ENCODE measurements at regions not wholly inside any gene's neighbourhood (a gene's known extent, or its start where the extent isn't known, plus 50 kb on each side); places are given as distances from the start of the nearest gene placed in this dataset.

DNA sequence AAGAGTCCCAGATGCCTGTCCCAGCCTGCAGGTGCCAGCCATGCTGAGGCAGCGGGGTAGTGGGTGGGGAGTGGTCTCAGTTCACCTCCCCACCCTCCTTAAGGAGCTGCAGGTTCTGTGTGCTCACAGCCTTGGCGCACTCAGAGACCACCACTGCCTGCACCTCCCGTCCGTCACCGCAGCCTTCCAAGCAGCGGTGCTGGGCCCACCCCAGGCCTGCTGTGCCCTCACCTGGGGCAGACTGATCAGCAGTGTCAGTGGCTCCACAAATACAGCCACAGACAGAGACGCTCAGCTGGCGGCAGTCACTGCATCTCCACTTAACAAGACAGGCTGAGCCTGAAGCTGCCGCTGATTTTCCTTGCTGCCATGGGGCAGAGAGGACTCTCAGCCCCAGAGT is 120.2 kb downstream of the RFLNA start:
- no peak for FAIRE-seq

DNA sequence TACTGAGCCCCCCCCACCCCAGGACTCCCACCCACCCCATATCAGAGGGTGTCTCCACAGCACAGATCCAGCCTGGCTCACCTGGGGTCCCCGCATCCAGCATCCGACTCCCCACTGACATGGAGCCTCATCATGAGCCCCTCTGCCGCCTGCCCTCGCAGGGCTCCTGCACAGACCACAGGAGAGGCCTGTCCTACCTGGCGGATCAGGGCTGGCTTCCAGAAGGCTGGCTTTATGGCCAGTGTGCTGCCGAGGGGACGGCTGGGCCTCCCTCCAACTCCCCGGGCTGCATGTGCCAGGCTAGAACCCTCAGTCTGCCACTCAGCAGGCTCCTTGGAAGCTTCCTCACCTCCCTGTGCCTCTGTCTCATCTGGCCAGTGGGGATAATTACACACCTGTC is 119.0 kb downstream of the RFLNA start:
- no peak for FAIRE-seq

More for the DNA sequence above, 120.2 kb downstream of the RFLNA start:
- no peak for DNase-seq (ENCODE audit: low spot score)

DNA sequence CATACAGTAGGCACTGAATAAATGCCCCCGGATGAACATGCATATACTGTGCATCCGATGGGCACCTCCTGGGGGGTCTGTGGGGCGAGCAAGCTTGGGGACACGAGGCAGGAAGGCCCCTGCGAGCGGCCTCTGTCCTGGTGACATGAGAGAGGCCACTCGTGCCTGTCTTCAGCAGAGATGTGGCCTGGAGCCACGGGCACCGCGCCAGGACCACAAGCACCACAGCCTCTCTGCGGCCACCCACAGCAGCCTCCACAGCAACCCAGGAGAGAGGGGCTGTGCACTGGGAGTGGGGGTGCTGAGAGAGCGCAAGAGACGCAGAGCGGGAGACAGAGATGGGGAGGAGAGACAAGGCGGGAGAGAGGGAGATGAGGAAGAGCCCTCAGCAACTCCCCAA is 118.5 kb downstream of the RFLNA start:
- FAIRE-seq: no peak
- no peak for DNase-seq (ENCODE audit: low spot score)

More for the DNA sequence above, 119.0 kb downstream of the RFLNA start:
- no peak for DNase-seq (ENCODE audit: low spot score)

DNA sequence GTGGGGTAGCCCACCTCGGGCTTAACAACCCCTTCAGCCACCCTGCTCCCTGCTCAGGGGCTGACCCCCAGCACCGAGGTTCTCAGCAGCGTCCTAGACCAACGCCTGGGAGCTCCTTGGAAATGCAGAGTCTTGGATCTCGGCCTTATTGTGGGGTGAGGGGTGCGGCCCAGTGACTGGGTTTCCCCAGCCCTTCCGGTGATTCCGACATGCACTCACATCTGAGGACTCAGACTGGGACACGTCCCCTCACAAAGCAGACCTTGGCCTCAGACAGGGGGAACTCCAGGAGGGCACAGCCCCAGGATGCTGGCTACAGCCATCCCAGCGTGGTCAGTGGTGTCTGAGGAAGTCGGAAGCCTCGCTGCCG is 117.7 kb downstream of the RFLNA start:
- FAIRE-seq (no peak), DNase-seq (ENCODE audit: low spot score) (peak; percentile 54)

DNA sequence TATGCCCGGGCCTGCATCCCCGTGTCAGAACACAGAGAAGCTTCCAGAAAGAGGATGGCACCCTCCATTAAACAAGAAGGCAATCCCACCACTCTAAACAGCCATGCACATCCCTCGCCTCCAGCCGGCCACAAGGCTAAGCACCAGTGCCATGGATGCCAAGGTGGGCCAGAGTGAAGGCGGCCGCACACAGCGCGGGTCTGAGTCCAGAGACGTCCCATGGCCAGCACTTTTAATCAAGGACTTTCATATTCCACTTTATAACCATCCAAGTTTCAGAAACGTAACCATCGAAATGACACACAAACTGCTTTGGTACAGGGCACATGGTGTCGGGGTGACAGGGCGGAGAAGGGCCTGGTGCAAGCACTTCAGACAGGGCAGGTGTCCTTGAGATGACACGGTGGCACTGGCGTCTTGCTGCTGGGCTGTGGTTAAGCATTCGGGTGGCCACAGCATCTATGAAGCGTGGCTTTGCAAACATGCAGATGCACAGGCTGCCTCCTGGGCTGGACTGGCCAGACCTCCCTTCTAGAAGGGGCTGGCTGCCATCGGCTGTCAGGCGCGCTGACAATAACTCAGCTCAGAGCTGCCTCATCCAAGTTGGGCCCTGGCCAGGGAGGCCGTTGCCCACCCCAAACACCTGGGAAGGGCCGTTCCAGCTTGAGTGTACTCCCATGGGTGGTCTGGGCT is 117.2 kb downstream of the RFLNA start:
- DNase-seq (ENCODE audit: low spot score) (peak; percentile 61), FAIRE-seq (no peak)

DNA sequence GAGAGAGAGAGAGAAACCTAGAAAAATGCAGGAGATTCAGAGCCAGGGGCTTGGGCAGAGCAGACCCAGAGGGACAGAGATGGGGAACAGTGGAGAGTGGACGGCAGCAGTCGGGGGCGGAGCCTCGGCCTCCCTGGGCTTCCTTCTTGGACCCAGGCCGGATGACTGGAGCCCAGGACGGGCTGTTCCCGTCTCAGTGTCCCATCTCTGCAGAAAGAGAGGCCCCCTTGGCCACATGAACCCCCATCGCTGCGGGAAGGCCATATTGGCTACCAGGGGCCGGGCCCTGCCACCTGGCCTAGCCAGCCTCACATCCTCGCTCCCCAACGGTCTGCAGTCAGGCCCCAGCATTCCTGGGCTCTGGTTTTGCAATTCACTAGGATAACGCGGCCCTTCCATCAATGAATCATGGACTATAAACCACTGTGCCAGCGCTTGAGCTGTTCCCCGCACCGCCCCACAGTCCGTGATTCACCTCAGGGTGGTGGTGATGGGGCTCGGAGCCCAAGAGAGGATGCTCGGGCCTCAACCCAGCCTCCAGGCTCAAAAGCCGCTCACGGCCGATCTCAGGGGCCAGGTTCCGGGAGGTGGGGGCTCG is 116.5 kb downstream of the RFLNA start:
- DNase-seq (ENCODE audit: low spot score): peak; percentile 90
- FAIRE-seq: peak; percentile 88

DNA sequence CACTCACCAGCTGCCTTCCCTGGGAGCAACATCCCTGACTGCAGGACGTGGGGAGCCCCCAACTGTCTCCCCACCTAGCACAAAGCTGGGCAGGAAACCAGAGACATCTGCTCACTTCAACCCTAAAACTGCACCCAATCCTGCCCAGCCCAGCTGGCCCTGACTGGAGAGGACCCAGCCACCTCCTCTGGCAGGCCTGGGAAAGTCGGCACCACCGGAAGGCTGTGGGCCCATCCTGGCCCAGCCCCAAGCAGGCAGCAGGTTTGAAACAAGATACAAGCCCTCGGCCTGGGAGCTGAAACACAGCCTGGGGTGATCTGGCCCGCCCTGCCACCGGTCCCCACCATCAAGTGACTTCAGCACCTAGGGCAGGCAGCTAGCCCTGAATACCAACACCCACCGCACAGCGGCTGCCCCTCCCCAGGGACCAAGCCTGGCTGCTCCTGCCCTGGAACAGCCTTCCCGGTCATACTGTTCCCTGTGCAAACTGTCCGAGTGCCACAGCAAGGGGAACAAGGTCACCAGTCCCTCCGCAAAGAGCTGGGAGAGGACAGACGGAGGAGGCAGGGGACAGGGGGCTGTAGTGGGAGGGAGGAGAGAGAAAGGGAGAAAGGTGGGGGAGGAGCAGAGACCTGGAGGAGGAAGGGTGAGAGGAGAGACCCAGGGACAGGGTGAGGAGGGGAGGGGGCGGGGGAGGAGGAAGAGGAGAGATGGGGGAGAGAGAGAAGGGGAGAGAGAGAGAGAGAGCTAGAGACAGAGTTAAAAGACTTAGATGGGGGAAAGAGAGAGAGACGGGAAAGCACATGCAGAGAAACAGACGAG is 115.7 kb downstream of the RFLNA start:
- DNase-seq (ENCODE audit: low spot score) (no peak), FAIRE-seq (no peak)

DNA sequence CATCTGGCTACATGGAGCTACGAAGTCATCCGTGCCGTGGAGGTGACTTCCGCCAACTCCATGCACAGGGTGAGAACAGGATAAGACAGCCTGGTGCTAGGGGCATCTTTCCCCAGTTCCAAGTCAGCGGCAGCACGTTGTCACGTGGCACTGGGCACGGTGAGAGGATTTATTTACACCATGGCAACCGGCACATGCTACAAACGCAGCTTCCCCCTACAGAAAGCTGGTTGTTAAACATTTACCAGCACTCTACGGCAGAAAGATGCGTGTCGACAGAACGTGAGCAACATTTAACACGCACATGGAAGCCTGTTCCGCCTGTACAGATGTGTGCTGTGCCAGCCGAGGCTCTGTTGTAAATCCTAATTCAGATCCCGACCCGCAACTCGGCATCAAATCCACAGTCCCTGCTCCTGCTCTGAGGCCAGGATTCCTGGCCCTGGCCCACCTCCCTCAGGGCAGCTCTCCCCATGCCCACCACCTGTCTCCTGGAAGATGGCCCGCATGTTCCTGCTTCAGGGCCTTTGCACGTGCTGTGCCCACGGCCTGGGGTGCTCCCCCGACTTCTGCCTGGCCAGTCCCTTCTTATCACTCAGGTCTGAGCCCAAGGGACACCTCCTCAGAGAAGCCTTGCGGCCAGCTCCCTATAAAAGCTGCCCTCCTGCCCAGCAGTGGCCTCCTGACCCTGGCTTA is 114.1 kb downstream of the RFLNA start:
- FAIRE-seq (no peak), DNase-seq (ENCODE audit: low spot score) (no peak)

DNA sequence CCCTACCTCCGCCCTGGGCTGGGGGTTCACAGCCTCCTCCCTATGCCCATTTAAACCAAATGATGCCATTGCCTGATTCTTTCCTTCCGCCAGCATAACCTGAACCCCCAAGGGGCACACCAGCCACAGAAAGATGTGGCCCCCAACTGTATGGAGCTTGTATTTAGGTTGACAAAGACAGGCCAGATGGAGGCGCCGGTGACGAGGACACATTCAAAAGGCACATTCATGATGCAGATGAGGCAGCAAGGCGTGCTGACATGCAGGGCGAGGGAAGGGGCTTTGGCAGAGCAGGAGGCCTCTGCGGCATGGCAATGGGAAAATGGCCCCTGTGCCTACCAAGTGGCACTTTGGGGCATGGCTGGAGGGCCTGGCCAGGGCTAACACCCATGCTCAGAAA is 112.2 kb downstream of the RFLNA start:
- no peak for FAIRE-seq
- DNase-seq (ENCODE audit: low spot score): no peak

DNA sequence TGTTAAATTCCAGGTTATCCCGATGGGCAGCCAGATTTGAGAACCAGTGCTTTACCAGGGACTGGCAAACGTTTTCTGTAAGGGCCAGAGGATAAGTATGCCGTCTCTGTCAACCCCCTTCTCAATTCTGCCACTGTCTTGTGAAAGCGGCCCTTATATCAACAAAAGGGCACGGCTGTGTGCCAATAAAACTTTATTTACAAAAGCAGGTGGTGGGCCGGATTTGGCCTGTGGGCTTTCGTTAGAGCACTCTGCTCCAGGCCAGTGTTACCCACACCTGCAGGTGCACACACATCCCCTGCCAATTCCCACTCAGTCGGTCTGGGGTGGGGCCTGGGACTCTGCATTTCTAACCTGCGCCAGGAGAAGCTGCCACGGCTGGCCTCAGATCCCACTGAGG is 111.2 kb downstream of the RFLNA start:
- no peak for DNase-seq (ENCODE audit: low spot score)

DNA sequence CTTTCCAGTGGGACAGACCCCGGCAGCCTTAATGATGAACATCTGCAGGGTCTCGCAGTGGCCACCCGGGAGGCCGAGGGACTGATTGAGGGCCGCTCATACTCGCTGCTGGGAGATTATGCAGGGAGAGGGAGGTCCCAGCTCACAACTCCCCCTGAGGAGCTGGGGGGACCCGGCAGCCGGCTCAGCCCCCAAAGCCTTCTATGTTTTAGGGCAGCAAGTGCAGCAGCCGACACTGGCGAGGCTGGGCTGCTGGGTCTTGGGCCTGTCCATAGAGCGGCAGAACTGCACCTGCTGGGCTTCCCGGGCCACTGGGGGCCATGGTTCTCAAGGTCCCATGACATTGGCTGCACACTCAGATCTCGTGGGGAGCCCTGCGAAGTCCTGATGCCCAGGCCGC is 110.7 kb downstream of the RFLNA start:
- FAIRE-seq (no peak), DNase-seq (ENCODE audit: low spot score) (no peak)

More for the DNA sequence above, 111.2 kb downstream of the RFLNA start:
- FAIRE-seq: no peak

DNA sequence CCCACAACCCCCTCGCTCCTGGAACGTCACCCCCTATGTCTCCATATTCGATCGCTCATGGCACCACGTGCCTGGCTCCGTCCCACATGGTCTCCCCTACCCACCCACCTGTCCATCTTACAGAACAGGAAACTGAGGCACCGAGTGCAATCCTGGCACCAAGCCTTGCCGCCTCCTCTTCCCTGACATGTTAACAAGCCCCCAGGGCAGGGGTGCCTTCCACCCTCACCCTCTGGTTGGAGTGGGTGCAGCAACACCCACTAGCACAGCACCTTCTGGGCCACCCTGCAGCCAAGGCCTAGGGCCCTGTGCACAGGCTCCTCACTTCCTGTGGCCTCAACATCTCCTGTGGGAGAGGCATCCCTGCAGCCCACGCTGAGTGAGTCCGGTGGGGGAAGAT is 110.3 kb downstream of the RFLNA start:
- FAIRE-seq (no peak), DNase-seq (ENCODE audit: low spot score) (no peak)

DNA sequence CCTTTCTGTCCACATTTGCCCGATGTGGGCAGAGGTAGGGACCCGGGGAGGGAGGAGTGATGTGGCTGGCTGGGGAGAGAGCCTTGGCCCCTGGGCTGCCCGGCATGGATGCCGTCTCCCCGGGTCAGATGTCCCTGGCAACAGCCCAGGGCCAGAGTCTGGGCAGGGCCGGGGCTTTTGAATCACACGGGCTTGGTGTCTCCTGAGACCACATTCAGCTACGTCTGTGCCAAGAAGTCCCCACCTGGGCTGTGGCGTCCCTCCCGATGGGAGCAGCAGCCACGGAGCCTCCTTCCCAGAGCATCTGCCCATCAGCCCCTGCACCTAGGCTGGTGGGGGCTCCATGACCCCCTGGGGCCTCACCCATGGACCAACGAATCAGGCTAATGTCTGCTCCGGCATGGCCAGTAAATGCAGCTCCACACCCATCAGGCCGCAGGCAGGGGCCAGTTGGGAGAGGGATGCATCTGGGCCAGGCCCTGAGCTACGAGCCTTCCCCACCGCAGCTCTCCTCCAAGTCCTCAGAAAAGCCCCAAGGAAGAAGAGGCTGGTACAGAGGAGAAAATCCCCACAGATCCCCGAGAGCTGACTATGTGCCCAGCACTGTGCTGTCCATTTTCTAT is 109.4 kb downstream of the RFLNA start:
- DNase-seq (ENCODE audit: low spot score): no peak
- no peak for FAIRE-seq

DNA sequence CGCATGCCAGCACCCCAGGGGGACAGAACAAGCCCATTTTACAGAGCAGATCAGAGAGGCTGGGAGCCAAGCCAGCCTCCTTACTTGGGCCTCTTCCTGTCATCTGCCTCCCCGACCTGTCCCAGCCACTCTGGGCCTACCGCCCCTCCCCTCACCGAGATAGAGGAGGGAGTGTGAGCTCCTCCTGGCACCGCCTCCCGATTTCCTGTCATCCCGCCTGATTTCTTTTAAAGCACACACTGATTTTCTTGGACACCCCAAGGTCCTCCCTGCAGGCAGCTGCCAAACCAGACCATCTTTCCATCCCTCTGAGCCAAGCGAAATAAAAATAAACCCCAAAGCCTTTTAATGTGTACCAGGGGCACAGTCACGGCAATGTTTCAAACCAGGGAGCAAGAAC is 108.4 kb downstream of the RFLNA start:
- no peak for DNase-seq (ENCODE audit: low spot score)
- FAIRE-seq: no peak

DNA sequence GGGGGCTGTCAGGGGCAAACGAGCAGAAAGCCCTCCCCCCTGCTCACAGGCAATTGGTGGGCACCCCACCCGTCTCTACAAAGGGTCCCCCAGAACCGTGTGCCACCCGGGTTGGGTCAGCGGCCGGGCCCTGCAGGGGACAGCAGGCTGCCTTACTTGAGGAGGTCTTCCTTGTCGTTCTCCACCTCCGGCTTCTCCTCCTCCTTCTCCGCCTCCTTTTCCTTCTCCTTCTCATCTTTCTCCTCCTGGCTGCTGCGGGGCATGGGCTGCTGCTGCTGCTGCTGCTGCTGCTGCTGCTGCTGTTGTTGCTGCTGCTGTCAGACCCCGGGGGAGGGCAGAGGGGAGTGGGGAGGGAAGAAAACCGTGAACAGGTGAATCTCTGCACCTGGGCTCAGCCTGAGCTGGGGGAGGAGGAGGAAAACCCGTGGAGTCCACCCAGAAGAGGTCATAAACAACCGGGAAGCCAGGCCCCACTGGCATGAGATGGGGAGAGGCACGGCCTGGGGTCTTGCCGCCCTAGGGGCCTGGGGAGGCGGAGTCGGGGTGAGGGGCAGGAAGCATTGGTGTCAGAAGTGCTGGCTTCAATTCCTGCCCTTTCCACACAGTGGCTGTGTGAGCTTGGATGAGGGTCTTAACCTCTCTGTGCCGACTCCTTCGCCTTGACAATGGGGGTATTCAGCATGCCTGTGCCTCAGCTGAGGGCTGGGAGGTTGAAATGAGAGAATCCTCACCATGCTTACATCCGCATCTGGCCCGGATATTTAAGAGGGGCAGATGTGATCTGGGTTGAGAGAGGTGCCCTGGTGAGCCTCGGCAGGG is 107.6 kb downstream of the RFLNA start:
- no peak for FAIRE-seq
- no peak for DNase-seq (ENCODE audit: low spot score)

DNA sequence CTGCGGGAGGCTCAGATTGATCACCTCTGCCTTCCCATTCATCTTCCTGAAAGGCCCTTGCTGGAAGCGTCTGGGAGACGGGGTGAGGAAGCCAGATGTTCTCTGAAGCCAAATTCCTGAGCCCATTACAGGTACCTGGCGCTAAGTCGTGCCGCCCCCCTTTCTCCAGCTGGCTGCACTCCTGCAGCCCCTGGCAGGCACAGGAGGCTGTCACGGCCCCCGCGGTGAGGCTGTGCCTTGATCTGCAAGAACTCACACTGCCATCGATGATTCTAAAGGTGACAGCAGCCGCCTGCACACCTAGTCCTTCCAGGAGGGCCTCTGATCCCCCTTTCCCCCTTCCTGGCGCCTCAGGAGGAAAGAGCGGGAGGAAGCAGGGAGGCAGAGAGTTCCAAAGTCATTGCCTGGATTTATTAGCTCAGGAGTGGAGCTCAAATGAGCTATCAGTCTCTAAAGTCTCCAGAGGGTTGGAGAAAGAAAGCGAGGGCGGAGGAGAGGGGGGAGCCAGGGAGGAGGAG is 106.9 kb downstream of the RFLNA start:
- no peak for FAIRE-seq

DNA sequence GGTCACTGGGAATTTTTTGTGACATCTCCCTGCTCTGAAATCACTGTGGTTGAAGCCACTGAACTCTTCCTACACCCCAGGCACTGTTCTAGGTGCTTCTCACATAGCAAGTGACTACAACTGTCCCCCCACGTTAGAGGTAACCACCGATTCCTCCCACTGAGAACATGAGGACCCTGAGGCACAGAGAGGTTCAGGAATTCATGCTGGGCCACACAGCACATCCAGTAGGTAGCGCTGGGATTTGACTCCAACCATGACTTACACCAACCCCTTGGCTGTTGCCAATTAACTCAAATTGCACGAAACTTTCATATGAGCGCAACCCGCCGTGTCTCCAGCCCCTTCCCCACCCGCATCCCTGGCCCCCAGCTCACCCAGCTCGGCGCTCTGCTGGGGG is 105.2 kb downstream of the RFLNA start:
- DNase-seq (ENCODE audit: low spot score) (no peak), FAIRE-seq (no peak)

More for the DNA sequence above, 106.9 kb downstream of the RFLNA start:
- DNase-seq (ENCODE audit: low spot score): no peak

DNA sequence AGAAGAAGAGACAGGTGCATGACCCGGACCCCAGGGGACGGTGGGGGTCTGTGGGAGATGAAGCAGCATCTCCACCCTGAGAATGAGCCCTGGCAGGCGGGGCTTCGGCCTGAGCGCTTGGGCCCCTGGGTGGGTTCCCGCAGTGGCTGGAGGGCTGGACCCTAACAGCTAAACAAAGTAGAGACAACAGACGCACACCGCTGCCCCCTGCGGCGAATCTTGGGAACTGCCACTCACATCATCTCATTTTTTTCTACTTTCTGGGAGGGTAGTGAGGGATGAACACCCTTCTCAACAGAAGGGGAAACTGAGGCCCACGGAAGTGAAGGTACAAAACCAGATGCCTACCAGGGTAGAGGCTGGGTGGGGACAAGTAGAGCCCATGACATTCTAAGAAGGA is 104.7 kb downstream of the RFLNA start:
- DNase-seq (ENCODE audit: low spot score): no peak
- no peak for FAIRE-seq

DNA sequence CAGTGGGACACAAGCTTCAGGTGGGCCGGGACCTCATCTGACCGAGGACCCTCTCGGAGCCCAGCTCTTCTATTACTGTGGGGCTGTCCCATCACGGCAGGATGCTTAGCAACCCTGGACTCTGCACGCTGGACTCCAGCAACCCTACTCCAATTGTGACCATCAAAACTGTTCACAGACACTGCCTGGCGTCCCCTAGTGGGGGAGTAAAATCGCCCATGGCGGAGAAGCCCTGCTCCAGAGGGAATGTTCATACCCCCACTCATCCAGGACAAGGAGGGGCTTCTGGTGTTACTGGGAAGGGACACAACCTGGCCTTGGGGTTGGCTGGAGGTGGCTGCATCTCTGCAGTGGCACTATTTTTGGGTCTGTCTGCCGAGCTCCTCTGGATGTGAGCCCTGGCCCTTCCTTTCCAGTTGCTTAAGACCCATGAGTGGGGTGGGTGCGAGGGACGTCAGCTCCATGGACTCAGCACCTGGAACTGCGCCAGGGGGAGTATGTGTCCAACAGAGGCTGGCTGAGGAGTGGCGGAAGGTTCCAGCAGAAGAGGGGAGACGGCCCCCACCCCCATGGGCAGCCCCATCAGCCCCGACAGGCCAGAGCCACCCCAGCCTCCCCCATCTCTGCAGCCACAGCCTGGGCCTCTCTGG is 103.8 kb downstream of the RFLNA start:
- FAIRE-seq (no peak), DNase-seq (ENCODE audit: low spot score) (no peak)

Data from RCC 7860 (cell line).